Brain pericyte (primary cell): ENCODE measurements at regions not wholly inside any gene's neighbourhood (a gene's known extent, or its start where the extent isn't known, plus 50 kb on each side); places are given as distances from the start of the nearest gene placed in this dataset.

Experiments used
- DNase-seq: peaks from one replicate; pipeline ENCODE4 v3.0.0-alpha.2; 2012; ENCODE audit warnings: low read depth, low spot score

GRCh38 chr11:86726770-86727504, 54.5 kb upstream of the ME3 start:
- no peak for DNase-seq

- DNase-seq, result no peak
Measured at GRCh38 chr11:86726118-86726753, 53.8 kb upstream of the ME3 start.

- DNase-seq, result no peak
Measured at GRCh38 chr11:86724137-86724536, 51.7 kb upstream of the ME3 start.

GRCh38 chr11:86723281-86723680, 50.9 kb upstream of the ME3 start:
- DNase-seq, result no peak

- DNase-seq, result no peak
Measured at GRCh38 chr11:86722748-86723147, 50.3 kb upstream of the ME3 start.
